BE2C (cell line): ENCODE measurements at regions not wholly inside any gene's neighbourhood (a gene's known extent, or its start where the extent isn't known, plus 50 kb on each side); places are given as distances from the start of the nearest gene placed in this dataset.

Experiments
- DNase-seq: peaks from one replicate; pipeline ENCODE4 v3.0.0-alpha.2; 2020
- H3K27me3 ChIP-seq: fragments of 250-450 bp; sonication (Bioruptor Pico); 2 replicates; pipeline ENCODE4 v1.5.1; 2020; ENCODE audit warnings: mild to moderate bottlenecking
- H3K36me3 ChIP-seq: fragments of 250-450 bp; sonication (Bioruptor Pico); 2 replicates; pipeline ENCODE4 v1.5.1; 2020; ENCODE audit warnings: mild to moderate bottlenecking
- H3K4me1 ChIP-seq: fragments of 250-450 bp; sonication (Bioruptor Pico); 2 replicates; pipeline ENCODE4 v1.5.1; 2020
- H3K4me3 ChIP-seq: 2 replicates; pipeline ENCODE4 v1.5.1; 2011; ENCODE audit warnings: low read depth, low read length
- H3K9me3 ChIP-seq: fragments of 250-450 bp; sonication (Bioruptor Pico); 2 replicates; pipeline ENCODE4 v1.5.1; 2020
- CTCF ChIP-seq: IDR thresholded peaks from 2 replicates; pipeline ENCODE4 v1.5.1; 2012; ENCODE audit warnings: mild to moderate bottlenecking, low read depth, low read length

GRCh38 chr4:175103403-175103802 lies 185.2 kb downstream of the ADAM29 start:
- no peaks in the 10 kb centered on the region for H3K27me3 ChIP-seq
- H3K4me1 ChIP-seq = no peaks in the 10 kb centered on the region
- H3K9me3 ChIP-seq = no peaks in the 10 kb centered on the region
- H3K36me3 ChIP-seq = no peaks in the 10 kb centered on the region
- no peak overlapping the region for H3K4me3 ChIP-seq
- DNase-seq = no peak
- no peak for TF ChIP-seq CTCF

GRCh38 chr4:175106301-175106700 lies 188.1 kb downstream of the ADAM29 start:
- H3K4me1 ChIP-seq = no peaks in the 10 kb centered on the region
- H3K27me3 ChIP-seq = no peaks in the 10 kb centered on the region
- DNase-seq = no peak
- TF ChIP-seq CTCF = no peak
- peaks cover 2% of the 10 kb centered on the region; the same call in 1 of the 2 replicates for H3K9me3 ChIP-seq
- no peak overlapping the region for H3K4me3 ChIP-seq
- H3K36me3 ChIP-seq = no peaks in the 10 kb centered on the region

GRCh38 chr4:175109933-175110332 lies 191.8 kb downstream of the ADAM29 start:
- TF ChIP-seq CTCF = peak; percentile 31; the same call in 1 of the 2 replicates
- Histone ChIP-seq H3K27me3 (no peaks in the 10 kb centered on the region), H3K4me3 (no peak overlapping the region), H3K4me1 (no peaks in the 10 kb centered on the region), H3K36me3 (no peaks in the 10 kb centered on the region), H3K9me3 (peaks cover 2% of the 10 kb centered on the region; the same call in 1 of the 2 replicates)
- DNase-seq = peak; percentile 18

- Histone ChIP-seq H3K4me3 (no peak overlapping the region), H3K9me3 (no peaks in the 10 kb centered on the region), H3K27me3 (no peaks in the 10 kb centered on the region), H3K36me3 (no peaks in the 10 kb centered on the region), H3K4me1 (no peaks in the 10 kb centered on the region)
- no peak for DNase-seq
- TF ChIP-seq CTCF = no peak
Measured at GRCh38 chr4:175125410-175126068, 207.4 kb downstream of the ADAM29 start.

GRCh38 chr4:175127314-175127713 lies 209.2 kb downstream of the ADAM29 start:
- H3K4me3 ChIP-seq = no peak overlapping the region
- TF ChIP-seq CTCF = no peak
- no peaks in the 10 kb centered on the region for H3K36me3 ChIP-seq
- no peaks in the 10 kb centered on the region for H3K27me3 ChIP-seq
- no peaks in the 10 kb centered on the region for H3K4me1 ChIP-seq
- no peaks in the 10 kb centered on the region for H3K9me3 ChIP-seq
- no peak for DNase-seq

- Histone ChIP-seq H3K27me3 (no peaks in the 10 kb centered on the region), H3K4me3 (no peak overlapping the region)
- TF ChIP-seq CTCF = no peak
Measured at GRCh38 chr4:175129797-175130196, 211.6 kb downstream of the ADAM29 start.

More at GRCh38 chr4:175129797-175130196, 211.6 kb downstream of the ADAM29 start:
- Histone ChIP-seq H3K36me3 (no peaks in the 10 kb centered on the region), H3K4me1 (no peaks in the 10 kb centered on the region), H3K9me3 (no peaks in the 10 kb centered on the region)
- no peak for DNase-seq
